ENCODE measurements at regions not wholly inside any gene's neighbourhood (a gene's known extent, or its start where the extent isn't known, plus 50 kb on each side); places are given as distances from the start of the nearest gene placed in this dataset.

DNA sequence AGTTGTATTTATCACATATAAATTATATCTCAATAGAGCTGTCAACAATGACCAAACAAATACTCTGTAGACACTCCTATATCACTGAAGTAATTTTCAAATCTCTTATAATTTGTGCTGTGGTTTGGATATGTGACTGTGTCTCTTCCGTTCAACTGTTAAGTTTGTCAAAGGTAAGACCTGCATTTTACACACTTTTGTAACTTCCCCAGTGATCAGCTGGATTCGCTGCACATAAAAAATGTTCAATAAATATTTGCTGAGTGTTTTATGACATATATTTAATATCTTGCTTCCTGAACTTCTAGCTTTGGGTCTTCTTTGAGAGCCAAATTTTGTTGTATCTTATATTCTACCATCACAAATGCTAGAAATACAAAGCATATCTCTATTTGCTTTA, 57.3 kb upstream of the ROCK1 start:
- H3K9me3 ChIP-seq (ENCODE audit: control insufficient read depth in 4 of 4, low read length in 3 of 4) = no peaks in the 10 kb centered on the region
- no peaks in the 10 kb centered on the region for H3K36me3 ChIP-seq (ENCODE audit: control insufficient read depth in 4 of 4, insufficient read depth in 3 of 4, low read depth in 1 of 4, low read length in 3 of 4)
- WGBS = 91% methylated on average over 2 of the region's 2 CpGs
- H3K9ac ChIP-seq (ENCODE audit: low read depth in 1 of 2, low read length in 2 of 2) = no peak overlapping the region
- DNase-seq (ENCODE audit: low spot score) = no peak
- no peak overlapping the region for H3K4me3 ChIP-seq (ENCODE audit: low read depth in 1 of 3, low read length in 3 of 3)
- TF ChIP-seq RAD21 (IDR thresholded peaks at IDR 0.05) (no peak), NR2F2 (IDR thresholded peaks at IDR 0.05) (no peak), GABPA (IDR thresholded peaks at IDR 0.05 in 1 of 2, conservative IDR thresholded peaks at IDR 0.05 in 1 of 2) (no peak), JUND (IDR thresholded peaks at IDR 0.05) (no peak), RXRA (IDR thresholded peaks at IDR 0.05) (no peak), YY1 (IDR thresholded peaks at IDR 0.05) (no peak), HNF4G (IDR thresholded peaks at IDR 0.05) (no peak), EGR1 (IDR thresholded peaks at IDR 0.05; ENCODE audit: low read depth in 2 of 2) (no peak), FOXA1 (IDR thresholded peaks at IDR 0.05) (no peak), SP1 (IDR thresholded peaks at IDR 0.05) (no peak)
- TF ChIP-seq, protein P1, sequence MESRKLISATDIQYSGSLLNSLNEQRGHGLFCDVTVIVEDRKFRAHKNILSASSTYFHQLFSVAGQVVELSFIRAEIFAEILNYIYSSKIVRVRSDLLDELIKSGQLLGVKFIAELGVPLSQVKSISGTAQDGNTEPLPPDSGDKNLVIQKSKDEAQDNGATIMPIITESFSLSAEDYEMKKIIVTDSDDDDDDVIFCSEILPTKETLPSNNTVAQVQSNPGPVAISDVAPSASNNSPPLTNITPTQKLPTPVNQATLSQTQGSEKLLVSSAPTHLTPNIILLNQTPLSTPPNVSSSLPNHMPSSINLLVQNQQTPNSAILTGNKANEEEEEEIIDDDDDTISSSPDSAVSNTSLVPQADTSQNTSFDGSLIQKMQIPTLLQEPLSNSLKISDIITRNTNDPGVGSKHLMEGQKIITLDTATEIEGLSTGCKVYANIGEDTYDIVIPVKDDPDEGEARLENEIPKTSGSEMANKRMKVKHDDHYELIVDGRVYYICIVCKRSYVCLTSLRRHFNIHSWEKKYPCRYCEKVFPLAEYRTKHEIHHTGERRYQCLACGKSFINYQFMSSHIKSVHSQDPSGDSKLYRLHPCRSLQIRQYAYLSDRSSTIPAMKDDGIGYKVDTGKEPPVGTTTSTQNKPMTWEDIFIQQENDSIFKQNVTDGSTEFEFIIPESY (IDR thresholded peaks at IDR 0.05) = no peak
- TF ChIP-seq, protein P2, sequence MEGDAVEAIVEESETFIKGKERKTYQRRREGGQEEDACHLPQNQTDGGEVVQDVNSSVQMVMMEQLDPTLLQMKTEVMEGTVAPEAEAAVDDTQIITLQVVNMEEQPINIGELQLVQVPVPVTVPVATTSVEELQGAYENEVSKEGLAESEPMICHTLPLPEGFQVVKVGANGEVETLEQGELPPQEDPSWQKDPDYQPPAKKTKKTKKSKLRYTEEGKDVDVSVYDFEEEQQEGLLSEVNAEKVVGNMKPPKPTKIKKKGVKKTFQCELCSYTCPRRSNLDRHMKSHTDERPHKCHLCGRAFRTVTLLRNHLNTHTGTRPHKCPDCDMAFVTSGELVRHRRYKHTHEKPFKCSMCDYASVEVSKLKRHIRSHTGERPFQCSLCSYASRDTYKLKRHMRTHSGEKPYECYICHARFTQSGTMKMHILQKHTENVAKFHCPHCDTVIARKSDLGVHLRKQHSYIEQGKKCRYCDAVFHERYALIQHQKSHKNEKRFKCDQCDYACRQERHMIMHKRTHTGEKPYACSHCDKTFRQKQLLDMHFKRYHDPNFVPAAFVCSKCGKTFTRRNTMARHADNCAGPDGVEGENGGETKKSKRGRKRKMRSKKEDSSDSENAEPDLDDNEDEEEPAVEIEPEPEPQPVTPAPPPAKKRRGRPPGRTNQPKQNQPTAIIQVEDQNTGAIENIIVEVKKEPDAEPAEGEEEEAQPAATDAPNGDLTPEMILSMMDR (IDR thresholded peaks at IDR 0.05; ENCODE audit: low read depth, low read length, missing input control) = no peak
- TF ChIP-seq, protein P3, sequence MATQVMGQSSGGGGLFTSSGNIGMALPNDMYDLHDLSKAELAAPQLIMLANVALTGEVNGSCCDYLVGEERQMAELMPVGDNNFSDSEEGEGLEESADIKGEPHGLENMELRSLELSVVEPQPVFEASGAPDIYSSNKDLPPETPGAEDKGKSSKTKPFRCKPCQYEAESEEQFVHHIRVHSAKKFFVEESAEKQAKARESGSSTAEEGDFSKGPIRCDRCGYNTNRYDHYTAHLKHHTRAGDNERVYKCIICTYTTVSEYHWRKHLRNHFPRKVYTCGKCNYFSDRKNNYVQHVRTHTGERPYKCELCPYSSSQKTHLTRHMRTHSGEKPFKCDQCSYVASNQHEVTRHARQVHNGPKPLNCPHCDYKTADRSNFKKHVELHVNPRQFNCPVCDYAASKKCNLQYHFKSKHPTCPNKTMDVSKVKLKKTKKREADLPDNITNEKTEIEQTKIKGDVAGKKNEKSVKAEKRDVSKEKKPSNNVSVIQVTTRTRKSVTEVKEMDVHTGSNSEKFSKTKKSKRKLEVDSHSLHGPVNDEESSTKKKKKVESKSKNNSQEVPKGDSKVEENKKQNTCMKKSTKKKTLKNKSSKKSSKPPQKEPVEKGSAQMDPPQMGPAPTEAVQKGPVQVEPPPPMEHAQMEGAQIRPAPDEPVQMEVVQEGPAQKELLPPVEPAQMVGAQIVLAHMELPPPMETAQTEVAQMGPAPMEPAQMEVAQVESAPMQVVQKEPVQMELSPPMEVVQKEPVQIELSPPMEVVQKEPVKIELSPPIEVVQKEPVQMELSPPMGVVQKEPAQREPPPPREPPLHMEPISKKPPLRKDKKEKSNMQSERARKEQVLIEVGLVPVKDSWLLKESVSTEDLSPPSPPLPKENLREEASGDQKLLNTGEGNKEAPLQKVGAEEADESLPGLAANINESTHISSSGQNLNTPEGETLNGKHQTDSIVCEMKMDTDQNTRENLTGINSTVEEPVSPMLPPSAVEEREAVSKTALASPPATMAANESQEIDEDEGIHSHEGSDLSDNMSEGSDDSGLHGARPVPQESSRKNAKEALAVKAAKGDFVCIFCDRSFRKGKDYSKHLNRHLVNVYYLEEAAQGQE (IDR thresholded peaks at IDR 0.05) = no peak
- TF ChIP-seq, protein P4, sequence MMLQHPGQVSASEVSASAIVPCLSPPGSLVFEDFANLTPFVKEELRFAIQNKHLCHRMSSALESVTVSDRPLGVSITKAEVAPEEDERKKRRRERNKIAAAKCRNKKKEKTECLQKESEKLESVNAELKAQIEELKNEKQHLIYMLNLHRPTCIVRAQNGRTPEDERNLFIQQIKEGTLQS (IDR thresholded peaks at IDR 0.05) = no peak
- TF ChIP-seq, protein P5, sequence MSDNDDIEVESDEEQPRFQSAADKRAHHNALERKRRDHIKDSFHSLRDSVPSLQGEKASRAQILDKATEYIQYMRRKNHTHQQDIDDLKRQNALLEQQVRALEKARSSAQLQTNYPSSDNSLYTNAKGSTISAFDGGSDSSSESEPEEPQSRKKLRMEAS (IDR thresholded peaks at IDR 0.05) = no peak
- H3K27me3 ChIP-seq (ENCODE audit: control insufficient read depth in 4 of 4, insufficient read depth in 4 of 4, low read length in 3 of 4) = no peaks in the 10 kb centered on the region
- H3K4me1 ChIP-seq (ENCODE audit: control insufficient read depth in 4 of 4, insufficient read depth in 4 of 4, low read length in 3 of 4) = no peaks in the 10 kb centered on the region
- no peak overlapping the region for H3K27ac ChIP-seq (ENCODE audit: low read depth in 1 of 2, low read length in 2 of 2)

DNA sequence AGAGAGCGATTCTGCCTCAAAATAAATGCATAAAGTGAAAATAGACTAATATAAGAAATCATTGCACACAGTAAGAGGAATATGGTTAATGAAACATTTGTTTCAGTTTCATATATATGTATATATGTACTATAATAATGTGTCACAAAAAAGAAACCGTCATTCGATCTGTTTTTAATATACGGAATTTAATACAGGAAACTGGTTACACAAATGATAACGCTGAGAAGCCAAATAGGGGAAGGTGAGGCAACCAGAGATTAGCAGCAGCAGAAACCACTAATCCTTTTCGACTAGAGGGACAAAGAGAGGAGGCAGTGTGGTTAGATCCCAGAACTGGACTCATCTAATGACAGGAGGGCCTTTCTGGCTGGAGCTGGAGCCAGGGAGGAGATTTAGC, 64.2 kb upstream of the GREB1L start:
- peaks cover 0 to 11% (median 8%) of the 10 kb centered on the region in 4 donors for H3K4me1 ChIP-seq (ENCODE audit: control insufficient read depth in 4 of 4, insufficient read depth in 4 of 4, low read length in 3 of 4)
- no peak for TF ChIP-seq RXRA (IDR thresholded peaks at IDR 0.05)
- no peak for TF ChIP-seq GABPA (IDR thresholded peaks at IDR 0.05 in 1 of 2, conservative IDR thresholded peaks at IDR 0.05 in 1 of 2)
- TF ChIP-seq EGR1 (IDR thresholded peaks at IDR 0.05; ENCODE audit: low read depth in 2 of 2) = no peak
- TF ChIP-seq HNF4G (IDR thresholded peaks at IDR 0.05) = no peak
- TF ChIP-seq YY1 (IDR thresholded peaks at IDR 0.05) = no peak
- TF ChIP-seq, protein P3 (IDR thresholded peaks at IDR 0.05) = no peak
- no peak for TF ChIP-seq HNF4A (conservative IDR thresholded peaks at IDR 0.05)
- TF ChIP-seq FOXA1 (IDR thresholded peaks at IDR 0.05) = no peak
- TF ChIP-seq SP1 (IDR thresholded peaks at IDR 0.05) = no peak
- TF ChIP-seq NR2F2 (IDR thresholded peaks at IDR 0.05) = no peak
- TF ChIP-seq, protein P1 (IDR thresholded peaks at IDR 0.05) = no peak
- TF ChIP-seq FOXA2 (IDR thresholded peaks at IDR 0.05) = no peak
- TF ChIP-seq JUND (IDR thresholded peaks at IDR 0.05) = no peak
- TF ChIP-seq, protein P5 (IDR thresholded peaks at IDR 0.05) = no peak
- TF ChIP-seq RAD21 (IDR thresholded peaks at IDR 0.05) = no peak
- WGBS = 77% methylated on average over 6 of the region's 6 CpGs
- no peaks in the 10 kb centered on the region for H3K27me3 ChIP-seq (ENCODE audit: control insufficient read depth in 4 of 4, insufficient read depth in 4 of 4, low read length in 3 of 4)
- no peak overlapping the region for H3K4me3 ChIP-seq (ENCODE audit: low read depth in 1 of 3, low read length in 3 of 3)
- H3K27ac ChIP-seq (ENCODE audit: low read depth in 1 of 2, low read length in 2 of 2) = no peak overlapping the region
- H3K9me3 ChIP-seq (ENCODE audit: control insufficient read depth in 4 of 4, low read length in 3 of 4) = no peaks in the 10 kb centered on the region
- H3K36me3 ChIP-seq (ENCODE audit: control insufficient read depth in 4 of 4, insufficient read depth in 3 of 4, low read depth in 1 of 4, low read length in 3 of 4) = no peaks in the 10 kb centered on the region
- no peak overlapping the region for H3K9ac ChIP-seq (ENCODE audit: low read depth in 1 of 2, low read length in 2 of 2)
- DNase-seq (ENCODE audit: low spot score) = no peak

Measured in liver (tissue), 8 donors.